Lower lobe of right lung (tissue), 2 donors: ENCODE measurements at regions not wholly inside any gene's neighbourhood (a gene's known extent, or its start where the extent isn't known, plus 50 kb on each side); places are given as distances from the start of the nearest gene placed in this dataset.

Source experiments
- ATAC-seq, 2 donors: fragments of 200-7000 bp; cut with Tn5 transposase; one replicate each; pipeline ENCODE4 v1.9.1; 2020 to 2022; ENCODE audit warnings: mild to moderate bottlenecking in 2 of 2, moderate library complexity in 2 of 2
- DNase-seq: peaks from one replicate; pipeline ENCODE4 v3.0.0-alpha.2; 2020
- H3K27ac ChIP-seq: fragments of 200-600 bp; one replicate; pipeline ENCODE4 v1.8.0; 2022
- H3K27me3 ChIP-seq: fragments of 200-600 bp; one replicate; pipeline ENCODE4 v1.8.0; 2022; ENCODE audit warnings: low read depth
- H3K36me3 ChIP-seq: fragments of 200-600 bp; one replicate; pipeline ENCODE4 v1.8.0; 2022; ENCODE audit warnings: mild to moderate bottlenecking
- H3K4me1 ChIP-seq: fragments of 200-600 bp; one replicate; pipeline ENCODE4 v1.8.0; 2022
- H3K4me3 ChIP-seq: fragments of 200-600 bp; one replicate; pipeline ENCODE4 v1.8.0; 2022; ENCODE audit warnings: mild to moderate bottlenecking
- H3K9me3 ChIP-seq: fragments of 200-600 bp; one replicate; pipeline ENCODE4 v1.8.0; 2022
- intact Hi-C: fragments of 100-400 bp; cut with DNase I; formaldehyde crosslinking; loops from one replicate; pipeline ENCODE4 v1.11.0; 2022
- TF ChIP-seq, protein P1 (sequence below): fragments of 200-600 bp; IDR thresholded peaks from one replicate; pipeline ENCODE4 v1.8.0; 2022; ENCODE audit warnings: antibody characterized with exemption, mild to moderate bottlenecking
- donor health status: DM: no; HTN: yes; CAD: no; lungs with severe emphysema.

DNA sequence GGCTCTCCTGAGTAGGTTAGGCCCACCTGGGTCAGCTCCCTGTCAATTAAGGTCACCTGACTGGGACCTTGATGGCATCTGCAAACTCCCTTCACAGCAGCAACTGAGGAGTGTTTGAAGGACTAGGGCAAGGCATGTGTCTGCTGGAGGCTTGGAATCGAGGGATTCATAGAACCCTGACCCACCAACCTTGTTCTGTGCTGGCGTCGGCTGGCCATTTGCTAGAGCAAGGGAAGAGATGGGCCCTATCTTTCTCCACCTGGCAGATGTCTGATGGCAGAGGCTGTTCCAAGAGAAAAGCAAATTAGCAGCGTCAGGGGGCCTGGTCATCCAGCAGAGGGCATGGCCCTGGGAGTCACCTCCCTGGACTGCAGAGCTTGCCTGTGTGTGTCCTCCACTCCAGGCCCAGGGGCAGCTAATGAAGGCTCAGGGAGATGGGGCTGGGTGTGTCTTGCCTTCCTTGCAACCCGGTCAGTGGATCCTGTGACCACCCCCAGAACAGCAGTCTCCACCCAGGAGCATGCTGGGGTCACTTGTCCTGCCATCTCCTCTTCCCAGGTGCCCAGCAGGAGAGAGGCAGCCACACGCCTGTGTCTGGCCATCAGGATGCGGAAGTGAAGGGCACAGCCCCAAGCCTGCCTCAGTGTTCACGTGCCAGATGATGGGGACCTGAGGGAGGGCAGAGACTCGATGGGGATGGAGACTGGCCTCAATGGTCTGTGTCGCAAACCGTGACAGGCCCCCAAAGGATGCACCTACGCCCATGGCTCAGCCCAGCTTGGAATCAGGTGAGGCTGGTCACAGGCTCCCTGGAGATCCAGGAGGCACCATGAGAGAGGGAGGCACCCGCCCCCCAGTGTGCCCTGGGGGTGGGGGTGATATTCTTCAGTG, 53.9 kb downstream of the BARX1 start:
- DNase-seq (no peak), ATAC-seq (no peak)
- Histone ChIP-seq H3K4me3 (no peak overlapping the region), H3K27ac (no peak overlapping the region), H3K4me1 (no peaks in the 10 kb centered on the region), H3K27me3 (no peaks in the 10 kb centered on the region), H3K9me3 (no peaks in the 10 kb centered on the region), H3K36me3 (no peaks in the 10 kb centered on the region)
- intact Hi-C loops, result no loop called here
- TF ChIP-seq, protein P1, sequence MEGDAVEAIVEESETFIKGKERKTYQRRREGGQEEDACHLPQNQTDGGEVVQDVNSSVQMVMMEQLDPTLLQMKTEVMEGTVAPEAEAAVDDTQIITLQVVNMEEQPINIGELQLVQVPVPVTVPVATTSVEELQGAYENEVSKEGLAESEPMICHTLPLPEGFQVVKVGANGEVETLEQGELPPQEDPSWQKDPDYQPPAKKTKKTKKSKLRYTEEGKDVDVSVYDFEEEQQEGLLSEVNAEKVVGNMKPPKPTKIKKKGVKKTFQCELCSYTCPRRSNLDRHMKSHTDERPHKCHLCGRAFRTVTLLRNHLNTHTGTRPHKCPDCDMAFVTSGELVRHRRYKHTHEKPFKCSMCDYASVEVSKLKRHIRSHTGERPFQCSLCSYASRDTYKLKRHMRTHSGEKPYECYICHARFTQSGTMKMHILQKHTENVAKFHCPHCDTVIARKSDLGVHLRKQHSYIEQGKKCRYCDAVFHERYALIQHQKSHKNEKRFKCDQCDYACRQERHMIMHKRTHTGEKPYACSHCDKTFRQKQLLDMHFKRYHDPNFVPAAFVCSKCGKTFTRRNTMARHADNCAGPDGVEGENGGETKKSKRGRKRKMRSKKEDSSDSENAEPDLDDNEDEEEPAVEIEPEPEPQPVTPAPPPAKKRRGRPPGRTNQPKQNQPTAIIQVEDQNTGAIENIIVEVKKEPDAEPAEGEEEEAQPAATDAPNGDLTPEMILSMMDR, result no peak

DNA sequence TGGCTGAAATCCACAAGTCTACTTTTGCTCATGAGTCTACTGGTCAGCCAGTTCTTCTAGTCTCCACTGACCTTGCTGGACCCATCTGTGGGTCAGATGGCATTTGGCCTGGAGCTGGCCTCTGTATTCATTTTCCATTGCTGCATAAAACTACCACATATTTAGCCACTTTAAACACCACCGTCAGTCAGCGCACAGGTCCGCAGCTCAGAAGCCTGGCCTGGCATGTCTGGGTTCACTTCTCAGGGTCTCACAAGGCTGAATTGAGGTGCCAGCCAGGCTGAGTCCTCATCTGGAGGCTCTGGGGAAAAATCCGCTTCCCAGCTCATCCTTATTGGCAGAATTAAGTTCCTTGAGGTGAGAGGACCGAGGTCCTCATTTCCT, 54.7 kb downstream of the BARX1 start:
- DNase-seq (no peak), ATAC-seq (no peak)
- Histone ChIP-seq H3K27ac (no peak overlapping the region), H3K4me3 (no peak overlapping the region), H3K4me1 (no peaks in the 10 kb centered on the region), H3K27me3 (no peaks in the 10 kb centered on the region), H3K36me3 (no peaks in the 10 kb centered on the region), H3K9me3 (no peaks in the 10 kb centered on the region)
- intact Hi-C loops, result no loop called here
- TF ChIP-seq, protein P1, result no peak

DNA sequence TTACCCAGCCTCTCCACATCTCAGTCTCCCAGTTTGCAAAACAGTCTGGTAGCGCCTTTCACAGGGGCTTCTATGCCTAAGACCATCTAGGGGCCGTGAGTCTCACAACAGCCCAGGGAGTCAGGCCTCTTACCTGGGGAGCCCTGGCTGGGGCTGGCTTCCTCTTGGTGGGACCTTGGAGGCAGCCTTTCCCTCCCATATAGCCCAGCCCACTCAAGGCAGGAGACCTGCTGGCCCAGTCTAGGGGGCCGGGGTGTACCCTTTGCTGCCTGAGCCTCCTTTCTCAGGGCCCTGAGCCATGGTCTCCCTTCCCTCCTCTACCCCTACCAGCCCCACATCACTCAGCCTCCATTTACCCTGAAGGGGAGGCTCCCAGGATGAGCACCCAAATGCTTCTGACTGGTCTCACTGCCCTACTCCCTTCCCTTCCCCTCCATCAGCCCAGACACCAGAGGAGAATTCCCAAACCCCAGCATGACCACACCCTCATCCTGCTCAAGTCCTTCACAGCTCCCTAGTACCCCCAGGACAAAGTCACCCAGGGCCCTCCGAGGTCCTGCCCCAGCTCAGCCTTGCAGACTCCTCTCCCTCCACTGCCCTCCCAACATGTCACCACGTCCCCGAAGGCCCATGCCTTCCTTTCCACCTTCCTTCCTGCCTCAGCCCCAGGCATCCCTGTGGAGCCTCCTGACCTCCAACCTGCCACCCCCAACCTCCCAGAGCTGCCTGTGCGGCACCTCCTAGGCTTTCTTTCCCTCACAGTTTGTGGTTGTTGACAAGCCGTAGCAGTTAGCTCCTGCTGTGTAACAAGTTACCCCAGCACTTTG, 55.3 kb downstream of the BARX1 start:
- Histone ChIP-seq H3K27ac (no peak overlapping the region), H3K36me3 (no peaks in the 10 kb centered on the region), H3K4me3 (no peak overlapping the region), H3K9me3 (no peaks in the 10 kb centered on the region), H3K4me1 (no peaks in the 10 kb centered on the region), H3K27me3 (no peaks in the 10 kb centered on the region)
- intact Hi-C loops, result no loop called here
- DNase-seq (no peak), ATAC-seq (no peak)
- TF ChIP-seq, protein P1, result no peak

DNA sequence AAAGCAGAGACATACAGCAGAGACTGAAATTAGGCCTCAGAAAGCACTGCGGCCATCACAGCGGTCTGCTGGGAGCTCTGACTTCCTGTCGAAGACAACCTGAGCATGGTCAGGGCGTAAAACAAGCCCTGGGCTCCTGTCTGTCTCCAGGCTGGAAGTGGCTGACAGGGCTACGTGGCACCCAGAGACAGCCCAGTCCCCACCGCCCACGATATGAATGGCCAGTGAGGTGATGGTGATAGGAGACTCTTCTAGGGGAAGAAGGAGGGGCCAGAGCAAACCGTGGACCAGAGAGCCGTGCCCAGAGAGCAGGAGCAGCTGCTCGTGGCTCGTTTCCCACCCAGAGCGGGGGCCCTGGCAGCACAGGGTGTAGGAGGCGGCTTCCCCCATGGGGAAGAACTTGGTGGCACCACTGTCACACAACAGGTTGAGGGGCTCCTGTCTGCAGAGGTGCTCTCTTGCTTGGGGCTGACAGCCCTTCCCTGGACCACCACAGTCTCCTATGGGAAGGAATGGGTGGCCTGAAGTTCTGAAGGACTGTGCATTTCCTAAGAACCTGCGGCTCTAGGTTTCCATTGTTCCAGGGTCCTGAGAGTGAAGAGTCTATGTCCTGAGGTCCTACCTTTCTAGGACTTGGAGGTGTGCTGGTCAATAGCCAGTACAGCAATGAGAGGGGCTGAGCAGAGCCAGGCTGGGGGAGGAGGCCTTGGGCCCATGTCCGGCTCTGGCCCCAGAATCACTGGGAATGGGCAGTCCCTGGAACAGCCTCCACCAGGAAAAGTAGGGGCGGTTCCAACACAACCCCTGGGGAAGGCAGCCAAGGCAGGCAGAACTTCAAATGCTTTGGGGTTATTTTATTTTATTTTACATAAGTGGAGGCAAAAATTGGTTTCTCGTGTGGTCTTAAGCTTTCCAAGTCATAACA, 56.4 kb downstream of the BARX1 start:
- TF ChIP-seq, protein P1, result no peak
- intact Hi-C loops, result no loop called here
- Histone ChIP-seq H3K4me1 (no peaks in the 10 kb centered on the region), H3K4me3 (no peak overlapping the region), H3K36me3 (no peaks in the 10 kb centered on the region), H3K9me3 (no peaks in the 10 kb centered on the region), H3K27ac (no peak overlapping the region), H3K27me3 (no peaks in the 10 kb centered on the region)
- ATAC-seq (no peak), DNase-seq (peak; percentile 34)

DNA sequence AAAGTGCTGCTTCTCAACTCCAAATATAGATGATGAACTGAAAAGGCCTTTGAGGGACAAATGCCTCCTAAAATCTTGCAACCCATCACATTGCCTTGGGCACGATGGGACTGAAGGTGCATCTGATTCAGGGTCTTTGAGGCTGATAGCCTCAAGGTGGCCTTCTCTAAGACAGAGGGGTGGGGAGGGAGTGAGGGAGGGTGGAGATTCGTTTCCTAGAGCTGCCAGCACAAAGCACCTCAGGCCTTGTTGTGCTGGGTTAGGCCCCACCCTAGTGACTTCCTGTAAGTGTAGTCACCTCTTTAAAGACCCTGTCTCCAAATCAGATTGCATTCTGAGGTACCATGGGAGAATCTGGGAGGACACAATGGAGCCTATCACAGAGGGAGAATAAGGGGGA, 57.1 kb downstream of the BARX1 start:
- intact Hi-C loops, result no loop called here
- no peaks in the 10 kb centered on the region for H3K27me3 ChIP-seq
- no peak for DNase-seq

More for the DNA sequence above, 57.1 kb downstream of the BARX1 start:
- H3K4me3 ChIP-seq, result no peak overlapping the region
- H3K9me3 ChIP-seq, result peaks cover 6% of the 10 kb centered on the region
- no peaks in the 10 kb centered on the region for H3K36me3 ChIP-seq
- TF ChIP-seq, protein P1, result no peak
- H3K4me1 ChIP-seq, result no peaks in the 10 kb centered on the region
- no peak for ATAC-seq
- H3K27ac ChIP-seq, result no peak overlapping the region
